Mammary epithelial cell (primary cell): ENCODE measurements at regions not wholly inside any gene's neighbourhood (a gene's known extent, or its start where the extent isn't known, plus 50 kb on each side); places are given as distances from the start of the nearest gene placed in this dataset.

Experiments used
- CTCF ChIP-seq, 2 donors: IDR thresholded peaks in 1 of 2; conservative IDR thresholded peaks in 1 of 2; 2 replicates each; pipeline ENCODE4 v1.5.1; 2011 to 2012; ENCODE audit warnings: inconsistent platforms in 2 of 2, low read length in 2 of 2, mild to moderate bottlenecking in 2 of 2, control low read depth in 1 of 2, low read depth in 1 of 2; ENCODE audit not compliant: insufficient read depth in 1 of 2; ENCODE audit errors: extremely low read depth in 1 of 2
- EZH2 ChIP-seq: IDR thresholded peaks from 2 replicates; pipeline ENCODE4 v1.6.1; 2012; ENCODE audit warnings: low read length, inconsistent platforms, borderline replicate concordance

GRCh38 chr2:11013196-11013595, 101.5 kb downstream of the KCNF1 start:
- TF ChIP-seq EZH2 (no peak), CTCF (conservative IDR thresholded peaks at IDR 0.05 in 1 of 2, IDR thresholded peaks at IDR 0.05 in 1 of 2; ENCODE audit: extremely low read depth in 1 of 2, insufficient read depth in 1 of 2, low read depth in 1 of 2, low read length in 2 of 2) (no peak)
